HG03135 (cell line): ENCODE measurements at regions not wholly inside any gene's neighbourhood (a gene's known extent, or its start where the extent isn't known, plus 50 kb on each side); places are given as distances from the start of the nearest gene placed in this dataset.

Experiments used
- ATAC-seq: cut with Tn5 transposase; IDR thresholded peaks from one replicate; pipeline ENCODE4 v1.9.1; 2021; ENCODE audit warnings: mild to moderate bottlenecking, moderate library complexity; ENCODE audit not compliant: unreplicated experiment

- ATAC-seq, result no peak
These were observed 457.8 kb downstream of the RASEF start for GRCh38 chr9:82604947-82605656.

- ATAC-seq, result no peak
These were observed 457.3 kb downstream of the RASEF start for GRCh38 chr9:82605657-82606031.

GRCh38 chr9:82606071-82606470 lies 456.9 kb downstream of the RASEF start:
- ATAC-seq, result no peak

- no peak for ATAC-seq
These were observed 456.2 kb downstream of the RASEF start for GRCh38 chr9:82606492-82607382.

- ATAC-seq, result no peak
These were observed 454.5 kb downstream of the RASEF start for GRCh38 chr9:82608487-82608886.

GRCh38 chr9:82612942-82613341 lies 450.0 kb downstream of the RASEF start:
- no peak for ATAC-seq

- ATAC-seq, result no peak
These were observed 449.4 kb downstream of the RASEF start for GRCh38 chr9:82613498-82613897.

GRCh38 chr9:82616545-82616944 lies 446.4 kb downstream of the RASEF start:
- no peak for ATAC-seq

GRCh38 chr9:82621447-82621846 lies 441.5 kb downstream of the RASEF start:
- no peak for ATAC-seq

GRCh38 chr9:82637368-82637767 lies 425.6 kb downstream of the RASEF start:
- ATAC-seq, result no peak

- no peak for ATAC-seq
These were observed 417.3 kb downstream of the RASEF start for GRCh38 chr9:82645600-82645999.

GRCh38 chr9:82650368-82650767 lies 412.6 kb downstream of the RASEF start:
- ATAC-seq, result no peak

- no peak for ATAC-seq
These were observed 411.5 kb downstream of the RASEF start for GRCh38 chr9:82651474-82651873.

- ATAC-seq, result no peak
These were observed 397.6 kb downstream of the RASEF start for GRCh38 chr9:82665324-82665723.

- no peak for ATAC-seq
These were observed 394.2 kb downstream of the RASEF start for GRCh38 chr9:82668689-82669199.

- ATAC-seq, result no peak
These were observed 392.9 kb downstream of the RASEF start for GRCh38 chr9:82670000-82670399.

- no peak for ATAC-seq
These were observed 392.2 kb downstream of the RASEF start for GRCh38 chr9:82670726-82671125.

GRCh38 chr9:82673201-82673600 lies 389.7 kb downstream of the RASEF start:
- no peak for ATAC-seq

GRCh38 chr9:82673919-82674318 lies 389.0 kb downstream of the RASEF start:
- no peak for ATAC-seq

GRCh38 chr9:82675102-82675501 lies 387.8 kb downstream of the RASEF start:
- no peak for ATAC-seq

GRCh38 chr9:82675605-82676004 lies 387.3 kb downstream of the RASEF start:
- ATAC-seq, result no peak

GRCh38 chr9:82677086-82677485 lies 385.9 kb downstream of the RASEF start:
- ATAC-seq, result no peak
